ENCODE measurements at regions not wholly inside any gene's neighbourhood (a gene's known extent, or its start where the extent isn't known, plus 50 kb on each side); places are given as distances from the start of the nearest gene placed in this dataset.

DNA sequence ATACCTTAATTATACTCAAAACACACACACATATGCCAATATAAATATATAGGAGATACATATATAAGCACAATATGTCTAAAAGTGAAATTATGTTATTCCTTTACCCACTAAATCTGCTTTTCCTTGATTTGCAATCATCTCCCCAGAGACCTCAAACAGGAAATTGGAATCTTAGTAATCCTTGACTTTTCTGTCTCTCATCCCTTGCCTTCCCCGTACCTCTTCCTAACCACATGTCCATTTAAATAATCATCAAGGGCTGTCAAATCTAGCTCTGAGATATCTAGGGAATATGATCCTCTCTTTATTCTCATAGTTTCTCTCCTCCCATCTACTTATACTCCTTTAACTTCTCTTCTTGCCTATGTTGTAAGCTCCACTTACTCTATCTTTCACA is 336.6 kb downstream of the HGF start:
- no peak overlapping the region for H3K4me3 ChIP-seq (ENCODE audit: low read depth, low read length)
- TF ChIP-seq, protein P1, sequence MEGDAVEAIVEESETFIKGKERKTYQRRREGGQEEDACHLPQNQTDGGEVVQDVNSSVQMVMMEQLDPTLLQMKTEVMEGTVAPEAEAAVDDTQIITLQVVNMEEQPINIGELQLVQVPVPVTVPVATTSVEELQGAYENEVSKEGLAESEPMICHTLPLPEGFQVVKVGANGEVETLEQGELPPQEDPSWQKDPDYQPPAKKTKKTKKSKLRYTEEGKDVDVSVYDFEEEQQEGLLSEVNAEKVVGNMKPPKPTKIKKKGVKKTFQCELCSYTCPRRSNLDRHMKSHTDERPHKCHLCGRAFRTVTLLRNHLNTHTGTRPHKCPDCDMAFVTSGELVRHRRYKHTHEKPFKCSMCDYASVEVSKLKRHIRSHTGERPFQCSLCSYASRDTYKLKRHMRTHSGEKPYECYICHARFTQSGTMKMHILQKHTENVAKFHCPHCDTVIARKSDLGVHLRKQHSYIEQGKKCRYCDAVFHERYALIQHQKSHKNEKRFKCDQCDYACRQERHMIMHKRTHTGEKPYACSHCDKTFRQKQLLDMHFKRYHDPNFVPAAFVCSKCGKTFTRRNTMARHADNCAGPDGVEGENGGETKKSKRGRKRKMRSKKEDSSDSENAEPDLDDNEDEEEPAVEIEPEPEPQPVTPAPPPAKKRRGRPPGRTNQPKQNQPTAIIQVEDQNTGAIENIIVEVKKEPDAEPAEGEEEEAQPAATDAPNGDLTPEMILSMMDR (IDR thresholded peaks at IDR 0.05; ENCODE audit: borderline replicate concordance, insufficient read depth, low read depth, low read length): no peak

DNA sequence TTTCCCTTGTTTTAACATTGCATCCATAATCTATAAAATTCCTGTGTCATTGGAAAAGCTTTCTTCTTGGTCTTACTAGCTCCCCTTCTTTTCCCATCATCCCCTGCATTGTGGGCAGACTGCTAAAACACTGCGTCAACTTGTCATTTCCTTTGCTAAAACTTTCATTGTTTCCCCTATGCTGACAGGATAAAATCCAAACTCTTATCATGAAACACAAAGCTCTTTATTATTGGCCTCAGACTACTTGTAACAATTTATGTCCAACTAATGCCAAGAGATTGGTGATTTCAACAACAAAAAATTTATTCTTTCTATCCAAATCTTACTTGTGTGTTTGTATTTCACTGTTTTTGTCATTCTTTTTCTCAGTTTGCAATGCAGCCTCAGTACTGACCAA is 339.1 kb downstream of the HGF start:
- TF ChIP-seq, protein P1 (IDR thresholded peaks at IDR 0.05; ENCODE audit: borderline replicate concordance, insufficient read depth, low read depth, low read length): no peak
- H3K4me3 ChIP-seq (ENCODE audit: low read depth, low read length): no peak overlapping the region

DNA sequence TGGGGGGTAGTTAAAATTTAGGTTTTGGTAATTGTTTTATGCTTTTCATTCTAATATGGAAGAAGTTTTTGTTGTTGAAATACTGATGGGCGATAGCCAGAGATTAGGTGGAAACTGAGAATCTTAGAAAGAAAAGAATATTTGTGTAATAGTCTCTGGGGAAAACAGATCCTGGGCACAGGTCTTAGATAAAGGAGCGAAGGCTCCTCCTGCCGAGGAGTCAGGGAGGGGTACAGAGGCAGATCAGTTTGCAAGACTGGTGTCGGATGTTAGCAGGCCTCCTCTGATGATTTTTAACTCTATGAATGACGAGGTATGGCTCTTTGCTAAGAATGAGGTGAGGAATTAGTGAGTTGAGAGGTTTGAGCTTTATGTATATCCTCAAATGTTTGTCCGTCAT is 339.7 kb downstream of the HGF start:
- TF ChIP-seq, protein P1 (IDR thresholded peaks at IDR 0.05; ENCODE audit: borderline replicate concordance, insufficient read depth, low read depth, low read length): no peak
- H3K4me3 ChIP-seq (ENCODE audit: low read depth, low read length): no peak overlapping the region

DNA sequence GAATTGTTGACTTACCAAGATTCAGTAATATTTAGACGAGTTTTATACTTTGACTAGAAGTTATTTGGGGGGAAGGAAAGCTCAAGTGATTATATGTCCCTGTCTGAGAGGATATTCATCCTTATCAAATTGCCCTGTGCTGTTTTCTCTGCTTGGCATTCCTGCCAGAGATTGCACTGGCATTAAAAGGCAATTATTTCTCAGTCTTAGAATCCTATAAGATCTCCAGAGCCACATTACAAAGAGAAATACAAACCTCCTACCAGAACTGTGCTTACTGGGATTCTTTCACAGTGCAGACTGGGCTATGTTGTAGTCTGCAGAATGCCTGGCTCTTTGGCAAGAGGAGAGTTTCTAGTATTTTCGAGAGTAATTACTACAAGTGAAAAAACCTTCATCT is 342.4 kb downstream of the HGF start:
- no peak overlapping the region for H3K4me3 ChIP-seq (ENCODE audit: low read depth, low read length)
- TF ChIP-seq, protein P1 (IDR thresholded peaks at IDR 0.05; ENCODE audit: borderline replicate concordance, insufficient read depth, low read depth, low read length): no peak

DNA sequence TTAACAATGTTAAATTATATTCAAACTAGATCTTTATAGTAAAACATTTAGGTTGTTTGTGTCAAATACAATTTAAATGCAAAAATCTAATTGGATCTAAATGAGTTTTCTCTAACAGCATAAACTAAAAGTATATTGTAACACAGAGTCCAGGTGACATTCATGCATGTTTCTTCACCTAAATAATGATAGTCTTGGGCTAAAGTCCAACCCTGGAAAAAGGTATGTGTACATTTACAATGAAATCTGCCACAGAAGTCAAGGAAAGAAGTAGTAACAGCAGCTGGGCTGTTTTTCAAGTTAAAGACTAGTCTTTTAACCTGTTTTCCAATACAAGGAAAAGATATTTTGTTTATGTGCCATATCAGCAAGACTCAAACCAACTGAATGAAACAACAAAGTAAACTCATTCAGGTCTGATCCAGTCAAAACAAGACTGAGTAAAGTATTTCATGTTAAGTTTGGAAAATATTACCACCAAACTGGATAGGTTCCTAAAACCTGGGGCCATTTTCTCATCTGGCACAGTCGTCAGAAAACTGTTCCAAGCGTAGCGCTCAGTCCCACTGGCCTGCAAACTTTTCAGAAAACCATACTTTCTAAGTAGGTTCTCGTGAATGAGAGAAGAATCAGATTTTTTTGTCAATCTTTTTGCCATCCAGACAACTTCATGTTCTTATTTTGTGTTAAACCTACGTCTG is 349.2 kb downstream of the HGF start:
- TF ChIP-seq, protein P1 (IDR thresholded peaks at IDR 0.05; ENCODE audit: borderline replicate concordance, insufficient read depth, low read depth, low read length): no peak
- no peak overlapping the region for H3K4me3 ChIP-seq (ENCODE audit: low read depth, low read length)

DNA sequence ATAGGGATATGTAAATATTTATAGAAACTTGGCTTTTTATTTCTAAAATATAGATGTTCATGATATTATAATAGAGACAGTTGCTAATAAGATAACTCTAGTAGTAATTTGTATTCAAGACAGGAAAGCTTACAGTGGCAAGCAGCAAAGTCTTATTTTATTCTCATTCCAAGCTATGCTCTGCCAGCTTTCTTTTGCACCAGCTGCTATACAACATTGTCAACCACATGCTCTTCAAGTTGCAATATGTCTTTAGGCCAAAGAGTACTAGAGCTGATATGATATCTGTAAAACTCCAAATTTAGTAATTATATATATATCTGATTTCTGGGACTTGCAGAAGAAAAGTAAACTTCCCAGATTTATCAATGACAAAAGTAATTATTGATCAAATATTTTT is 350.1 kb downstream of the HGF start:
- TF ChIP-seq, protein P1 (IDR thresholded peaks at IDR 0.05; ENCODE audit: borderline replicate concordance, insufficient read depth, low read depth, low read length): no peak
- no peak overlapping the region for H3K4me3 ChIP-seq (ENCODE audit: low read depth, low read length)

DNA sequence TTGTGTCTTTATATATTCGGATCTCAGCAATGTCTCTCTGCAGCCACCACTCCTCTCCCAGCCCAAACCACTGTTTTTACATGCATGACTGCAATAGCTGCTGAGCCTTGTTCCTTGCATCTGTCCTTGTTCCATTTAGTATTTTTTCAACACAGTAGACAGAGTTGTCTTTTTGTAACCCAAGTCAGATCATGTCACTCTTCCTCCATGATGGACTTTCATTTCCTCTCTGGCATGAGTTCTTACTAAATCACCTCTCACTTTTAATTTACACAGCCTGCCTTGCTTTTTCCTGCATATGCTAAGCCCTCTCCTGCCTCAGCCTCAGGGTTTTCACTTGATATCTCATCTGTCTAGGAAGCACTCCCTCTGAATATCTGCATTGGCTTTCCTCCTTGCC is 353.2 kb downstream of the HGF start:
- TF ChIP-seq, protein P1 (IDR thresholded peaks at IDR 0.05; ENCODE audit: borderline replicate concordance, insufficient read depth, low read depth, low read length): no peak
- no peak overlapping the region for H3K4me3 ChIP-seq (ENCODE audit: low read depth, low read length)

Data from GM12875 (cell line).